ENCODE measurements at regions not wholly inside any gene's neighbourhood (a gene's known extent, or its start where the extent isn't known, plus 50 kb on each side); places are given as distances from the start of the nearest gene placed in this dataset.

- DNase-seq, result no peak
Observed at GRCh38 chr4:140316799-140317198, 56.6 kb upstream of the SCOC start.

DNA sequence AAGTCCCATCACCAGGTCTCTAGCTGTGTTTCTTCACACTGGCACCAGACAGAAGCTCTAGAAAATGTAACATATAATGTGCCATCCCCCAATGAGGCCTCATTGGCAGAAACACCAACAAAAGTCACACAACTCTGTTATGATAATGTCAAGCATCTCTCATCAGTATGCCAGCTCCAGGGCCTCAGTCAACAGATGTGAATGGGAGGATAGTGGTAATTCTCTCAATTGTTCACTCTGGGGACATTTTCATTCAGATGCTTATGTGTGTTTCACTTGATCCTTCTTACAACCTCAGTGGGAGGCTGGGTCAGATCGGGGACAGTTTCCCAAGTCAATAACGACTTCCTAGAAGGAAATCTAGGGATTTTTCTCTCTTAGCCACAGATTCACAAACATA lies 57.5 kb upstream of the SCOC start:
- DNase-seq, result no peak

DNA sequence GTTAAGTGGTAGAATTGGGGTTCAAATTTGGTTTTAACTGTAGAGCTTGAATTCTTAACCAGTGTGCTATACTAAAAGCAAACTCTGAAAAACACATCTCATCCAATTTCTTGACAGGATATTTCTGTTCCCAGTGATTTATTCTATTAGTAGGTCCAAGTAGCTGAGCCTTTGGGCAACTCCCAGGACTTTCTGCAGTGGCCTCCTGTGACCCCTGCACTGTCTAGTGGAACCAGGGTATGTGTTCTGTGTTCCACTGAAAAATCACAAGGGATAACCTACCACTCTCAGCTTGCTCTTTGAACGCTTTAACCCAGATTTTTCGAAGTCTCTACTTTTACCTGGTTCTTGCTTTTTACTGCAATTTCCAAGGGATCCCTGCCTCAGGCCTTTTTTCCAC lies 58.0 kb upstream of the SCOC start:
- no peak for DNase-seq

- no peak for DNase-seq
Observed at GRCh38 chr4:140315019-140315418, 58.4 kb upstream of the SCOC start.

GRCh38 chr4:140312100-140312499 lies 61.3 kb upstream of the SCOC start:
- no peak for DNase-seq

DNA sequence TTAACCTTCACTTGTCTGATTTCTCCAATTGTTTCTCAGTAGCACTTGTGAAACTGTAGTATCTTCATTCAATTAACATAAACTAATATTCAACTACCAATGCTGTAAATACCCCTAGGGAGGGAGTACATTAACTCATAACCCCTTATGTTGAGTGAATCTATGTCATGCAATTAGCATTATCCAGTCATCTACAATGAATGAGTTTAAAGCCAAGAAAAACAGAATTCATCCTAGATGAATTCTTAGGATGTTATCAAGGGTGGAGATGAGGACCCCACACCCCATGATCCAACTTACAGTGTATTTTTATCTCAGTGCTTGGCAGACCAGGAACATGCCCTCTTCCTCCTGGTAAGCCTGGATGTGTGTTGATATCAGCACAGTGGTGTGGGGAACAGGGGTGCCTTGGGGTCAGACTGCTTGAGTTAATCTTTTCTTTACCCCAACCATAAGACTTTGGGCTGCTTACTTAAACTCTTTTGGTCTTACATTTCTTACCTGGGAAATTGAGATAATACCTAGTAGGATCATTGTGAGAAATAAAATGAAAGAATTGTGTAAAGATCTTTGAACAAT lies 62.1 kb upstream of the SCOC start:
- DNase-seq, result no peak

DNA sequence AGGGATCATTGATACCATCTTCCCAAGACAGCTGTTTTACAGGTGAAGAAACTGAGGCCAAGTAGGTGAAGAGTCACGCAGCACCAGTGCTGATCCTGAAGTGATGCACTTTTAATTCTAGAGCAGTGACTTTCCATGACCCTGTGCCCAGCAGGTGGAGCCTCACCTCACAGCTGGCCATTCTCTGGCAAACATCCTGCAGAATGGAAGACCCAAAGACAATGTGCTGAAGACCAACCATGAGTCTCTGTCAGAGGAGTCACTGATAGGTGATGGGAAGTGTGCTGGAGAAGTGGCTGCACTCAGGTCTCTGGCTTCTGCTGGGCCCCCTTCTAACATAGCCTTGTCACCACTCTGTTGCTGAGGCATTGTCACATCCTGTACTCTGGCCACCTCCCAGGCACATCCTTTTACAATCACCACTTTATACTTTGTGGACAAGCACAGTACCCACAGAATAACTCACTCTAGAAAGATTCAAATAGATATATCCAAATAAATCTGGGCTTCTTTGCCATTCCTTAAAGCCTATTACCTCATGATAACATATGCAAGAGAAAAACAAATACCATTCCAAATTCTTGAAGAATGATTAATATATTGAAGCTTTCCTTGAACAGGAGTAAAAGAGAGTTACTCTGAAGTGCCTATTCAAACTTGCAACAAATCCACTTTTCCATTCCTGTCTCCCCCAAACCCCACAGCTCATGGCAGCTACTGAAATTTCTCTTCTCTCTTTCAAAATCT lies 64.1 kb upstream of the SCOC start:
- no peak for DNase-seq

DNA sequence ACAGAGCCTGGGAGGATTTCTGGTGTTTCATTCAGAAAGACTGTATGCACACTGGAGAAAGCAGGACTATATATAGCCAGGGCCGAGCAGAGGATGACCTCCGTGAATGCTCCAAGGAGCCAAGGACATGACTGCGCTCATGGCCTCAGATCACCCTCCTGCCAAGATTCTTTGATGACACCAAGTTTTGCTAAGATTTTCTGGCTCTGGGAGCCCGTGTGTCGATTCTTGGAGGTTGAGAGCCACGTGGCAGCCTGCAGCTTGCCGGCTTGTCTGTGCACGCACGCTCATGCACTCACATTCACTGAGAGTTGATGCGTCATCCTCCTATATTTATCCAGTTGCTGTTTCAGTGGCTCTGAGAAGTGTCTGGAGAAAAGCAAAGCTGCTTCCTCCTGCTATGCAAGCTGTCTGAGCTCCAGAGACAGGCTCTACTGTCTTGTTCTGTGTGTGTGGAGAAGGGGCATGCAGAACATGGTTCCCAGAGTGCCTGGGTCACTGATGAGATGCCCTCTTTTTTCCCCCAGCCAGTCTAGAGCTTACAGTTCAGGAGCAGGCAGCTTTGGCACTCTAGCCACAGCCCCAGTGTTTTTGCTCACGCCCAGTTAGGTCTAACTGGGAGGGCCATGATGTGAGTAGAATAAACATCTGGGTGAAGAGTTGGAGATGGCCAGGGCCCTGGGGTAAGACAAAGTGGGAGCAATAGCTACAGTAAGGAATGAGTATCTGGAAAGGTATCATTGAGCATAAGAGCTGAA lies 64.9 kb upstream of the SCOC start:
- no peak for DNase-seq

DNA sequence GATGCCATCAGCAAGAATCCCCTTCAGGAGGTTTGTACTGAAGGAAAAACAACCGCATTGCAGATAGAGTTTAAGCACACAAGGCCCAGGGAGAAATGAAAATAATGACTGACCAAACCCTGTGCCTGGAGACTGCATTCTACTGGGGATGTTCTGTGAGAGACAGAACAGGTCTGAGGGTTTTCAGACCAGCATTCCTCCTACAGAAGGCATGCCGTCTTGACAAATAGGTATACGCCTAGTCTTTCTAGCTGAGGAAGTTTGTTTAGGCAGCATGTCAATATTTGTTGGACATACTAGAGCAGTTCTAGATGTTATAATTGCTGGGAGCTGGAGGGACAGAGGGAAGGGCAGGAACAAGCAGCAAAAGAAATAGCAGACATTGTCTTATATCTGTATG lies 68.4 kb upstream of the SCOC start:
- DNase-seq, result no peak

- no peak for DNase-seq
Observed at GRCh38 chr4:140304346-140304745, 69.1 kb upstream of the SCOC start.

DNA sequence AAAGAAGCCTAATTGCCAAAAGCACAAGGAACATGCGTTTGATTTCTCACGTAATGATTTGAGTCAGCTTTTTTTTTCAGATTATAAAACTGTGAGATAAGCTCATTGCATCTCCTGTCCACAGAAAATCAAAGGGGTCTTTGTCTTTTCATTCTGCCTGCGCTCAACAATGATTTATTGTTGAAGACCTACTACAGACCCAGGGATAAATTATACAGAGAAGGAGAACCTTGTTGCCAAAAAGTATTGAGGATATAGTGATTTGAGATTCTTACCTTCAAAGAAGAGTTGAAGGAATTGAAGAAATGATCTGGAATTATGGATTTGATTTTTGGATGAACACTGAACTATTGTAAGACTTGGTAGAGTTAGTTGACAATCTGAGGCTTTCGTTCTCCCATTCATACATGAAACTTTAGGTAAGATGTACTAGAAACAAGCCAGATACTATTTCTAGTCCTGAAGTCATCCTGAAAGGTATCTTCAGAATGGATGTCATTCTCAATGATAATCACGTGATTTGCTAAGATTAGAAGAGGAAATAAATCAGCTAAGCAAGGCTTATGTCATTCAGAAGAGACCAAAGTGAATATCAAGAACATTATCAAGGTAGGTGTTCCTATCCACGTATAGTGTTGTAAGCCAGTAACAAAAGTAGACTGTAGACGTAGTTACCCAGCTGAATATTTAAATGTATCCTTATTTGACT lies 71.1 kb upstream of the SCOC start:
- DNase-seq, result no peak

DNA sequence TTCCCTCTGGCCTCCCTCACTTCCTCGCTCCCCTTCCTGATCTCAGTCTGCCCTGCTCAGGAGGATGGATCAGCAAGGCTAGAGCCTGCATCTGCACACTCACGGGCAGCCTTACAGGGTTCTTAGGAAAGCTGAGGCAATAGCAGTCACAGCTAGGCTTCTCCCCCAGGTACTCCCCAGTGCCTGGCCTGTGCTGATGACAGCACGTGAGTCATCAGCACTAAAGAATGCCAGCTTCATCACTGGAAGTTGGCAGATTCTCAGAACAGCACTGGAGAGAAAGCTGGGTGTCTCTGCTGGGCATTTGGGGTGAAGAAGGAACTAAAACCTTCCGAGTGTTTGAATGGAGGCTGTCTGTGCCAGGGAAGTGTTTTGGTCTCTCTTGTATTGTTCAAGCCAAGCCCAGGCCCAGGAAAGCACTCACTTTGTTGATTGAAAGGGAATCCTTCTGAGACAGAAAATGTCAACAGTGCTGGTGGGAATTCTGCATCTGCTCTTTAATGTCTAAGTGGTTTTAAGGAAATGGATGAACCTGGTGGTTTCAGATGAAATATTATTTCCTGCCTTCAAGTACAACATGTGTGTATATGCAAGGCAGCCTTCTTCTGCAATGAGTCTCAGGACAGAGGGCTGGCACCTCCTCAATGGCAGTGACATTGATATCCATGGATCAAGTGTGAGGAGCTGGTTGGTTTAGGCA lies 73.0 kb upstream of the SCOC start:
- no peak for DNase-seq

GRCh38 chr4:140298001-140298400 lies 75.4 kb upstream of the SCOC start:
- DNase-seq, result no peak

DNA sequence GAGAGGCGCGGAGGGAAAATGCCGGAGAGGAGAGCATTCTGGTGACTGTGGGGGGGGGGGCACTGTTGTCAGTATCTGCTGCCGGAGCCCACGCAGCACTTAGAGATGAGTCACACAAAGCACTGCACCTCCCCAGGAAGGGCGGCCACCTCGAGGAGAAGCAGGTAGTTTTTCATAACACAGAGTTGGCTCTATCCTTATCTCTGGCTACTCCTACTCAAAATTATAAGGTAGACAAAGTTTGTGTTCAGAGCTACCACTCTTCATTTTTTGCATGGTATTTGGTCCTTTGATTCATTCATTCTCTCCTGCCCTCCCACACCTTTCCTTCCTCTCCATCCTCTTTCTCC lies 76.2 kb upstream of the SCOC start:
- DNase-seq, result no peak

DNA sequence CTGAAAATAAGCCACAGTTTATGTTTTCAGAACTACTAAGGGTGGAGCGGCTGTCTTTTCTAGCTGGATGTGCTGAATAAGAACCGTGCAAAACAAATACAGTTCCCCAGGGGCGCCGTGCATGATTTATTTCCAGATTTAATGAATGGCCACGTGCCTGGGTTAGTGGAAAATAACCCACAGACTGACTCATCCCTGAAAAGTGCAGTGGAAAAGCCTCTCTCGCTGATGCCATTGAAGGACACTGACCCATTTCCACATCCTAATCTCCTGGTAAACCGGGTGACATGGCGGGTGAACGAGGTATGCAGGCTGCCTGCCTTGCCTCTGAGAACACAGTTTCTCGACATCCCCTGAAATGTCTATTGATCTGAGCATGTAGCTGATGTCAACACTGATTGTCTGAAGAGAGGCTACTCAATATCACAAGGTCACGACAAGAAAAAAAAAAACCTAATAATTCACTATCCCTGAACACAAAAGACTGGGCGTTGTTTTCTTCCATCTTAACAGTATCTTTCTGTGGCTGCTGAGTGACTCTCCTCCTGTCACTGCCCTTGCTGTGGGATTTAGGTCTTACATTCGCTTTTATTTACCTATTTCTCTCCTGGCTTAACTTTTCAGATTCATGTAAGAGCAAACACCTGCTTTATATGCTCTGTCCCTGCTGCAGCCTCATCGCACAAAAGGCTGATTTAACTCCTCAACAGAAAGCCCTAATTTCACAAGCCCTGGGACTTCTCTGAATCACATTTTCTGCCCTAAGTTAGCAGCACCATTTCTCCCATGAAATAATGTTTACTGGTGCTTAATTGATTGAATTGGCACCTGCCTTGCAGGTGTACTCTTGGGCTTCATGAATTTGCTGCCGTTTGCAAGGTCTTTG lies 76.9 kb upstream of the SCOC start:
- no peak for DNase-seq

DNA sequence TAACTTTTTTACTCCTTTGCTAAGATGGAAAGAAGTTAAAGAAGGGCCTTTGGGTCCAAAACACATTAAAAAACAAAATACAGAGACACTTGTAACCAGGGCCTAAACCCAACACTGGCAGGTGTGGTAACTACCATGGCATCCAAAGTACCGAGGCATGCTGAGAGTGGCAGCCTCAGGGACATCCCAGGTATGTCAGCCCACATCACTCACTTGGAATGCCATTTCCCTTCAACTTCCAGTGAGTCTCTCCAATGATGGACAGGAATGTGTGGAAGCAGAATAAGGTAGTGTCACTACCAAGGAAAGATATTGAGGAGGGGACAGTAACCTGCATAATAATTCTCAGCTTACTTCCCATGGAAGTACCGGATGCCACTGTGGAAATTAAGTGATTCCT lies 79.5 kb upstream of the SCOC start:
- no peak for DNase-seq

- no peak for DNase-seq
Observed at GRCh38 chr4:140291259-140291658, 82.2 kb upstream of the SCOC start.

DNA sequence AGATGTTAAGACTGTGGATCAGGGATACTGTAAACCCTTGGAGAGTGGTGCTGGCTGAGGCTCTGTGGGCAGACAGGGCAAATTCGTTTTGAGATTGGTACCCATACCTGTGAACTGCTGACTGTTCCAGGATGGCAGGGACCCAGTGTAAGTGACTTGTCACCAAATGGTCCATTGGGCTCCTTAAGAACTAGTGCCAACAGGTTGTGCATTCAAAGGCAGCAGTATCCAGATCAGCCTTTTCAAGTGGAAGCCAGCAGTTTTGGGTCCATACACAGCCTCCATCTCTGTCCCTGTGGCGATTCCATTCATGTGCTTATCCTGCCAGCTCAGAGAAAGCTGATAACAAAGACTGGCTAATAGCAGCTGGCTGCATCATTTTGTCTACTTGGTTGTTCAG lies 84.0 kb upstream of the SCOC start:
- no peak for DNase-seq

DNA sequence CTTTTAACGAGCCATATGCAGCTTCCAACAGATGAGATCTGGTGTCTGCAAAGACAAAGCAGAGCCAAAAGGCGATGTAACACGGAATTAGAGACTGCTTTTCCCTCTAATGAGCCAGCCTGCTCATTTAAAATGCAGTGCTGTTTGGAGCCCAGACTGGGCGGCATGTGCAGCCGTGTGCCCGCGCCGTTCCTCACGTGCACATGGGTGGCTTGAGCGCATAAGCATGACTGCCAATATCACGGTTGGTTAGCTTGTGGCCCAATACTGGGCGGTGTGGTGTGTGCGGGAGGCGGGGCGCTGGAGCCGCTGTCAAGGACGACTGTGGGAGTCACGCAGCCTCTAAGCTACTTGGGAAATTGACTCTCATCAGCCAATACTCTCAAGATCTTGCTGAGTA lies 87.0 kb upstream of the SCOC start:
- no peak for DNase-seq

GRCh38 chr4:140284456-140284855 lies 89.0 kb upstream of the SCOC start:
- no peak for DNase-seq

GRCh38 chr4:140281828-140282552 lies 91.5 kb upstream of the SCOC start:
- no peak for DNase-seq
